Fibroblast of mammary gland (primary cell): ENCODE measurements at regions not wholly inside any gene's neighbourhood (a gene's known extent, or its start where the extent isn't known, plus 50 kb on each side); places are given as distances from the start of the nearest gene placed in this dataset.

Source experiments
- DNase-seq: peaks from one replicate; pipeline ENCODE4 v3.0.0-alpha.2; 2010; ENCODE audit warnings: low read depth
- H3K4me3 ChIP-seq: 2 replicates; pipeline ENCODE4 v1.5.1; 2011; ENCODE audit warnings: low read depth, mild to moderate bottlenecking, low read length, moderate library complexity; ENCODE audit not compliant: control insufficient read depth
- CTCF ChIP-seq: conservative IDR thresholded peaks from 2 replicates; pipeline ENCODE4 v1.5.1; 2011; ENCODE audit warnings: low read depth, low read length, inconsistent platforms; ENCODE audit not compliant: control insufficient read depth, insufficient read depth

DNA sequence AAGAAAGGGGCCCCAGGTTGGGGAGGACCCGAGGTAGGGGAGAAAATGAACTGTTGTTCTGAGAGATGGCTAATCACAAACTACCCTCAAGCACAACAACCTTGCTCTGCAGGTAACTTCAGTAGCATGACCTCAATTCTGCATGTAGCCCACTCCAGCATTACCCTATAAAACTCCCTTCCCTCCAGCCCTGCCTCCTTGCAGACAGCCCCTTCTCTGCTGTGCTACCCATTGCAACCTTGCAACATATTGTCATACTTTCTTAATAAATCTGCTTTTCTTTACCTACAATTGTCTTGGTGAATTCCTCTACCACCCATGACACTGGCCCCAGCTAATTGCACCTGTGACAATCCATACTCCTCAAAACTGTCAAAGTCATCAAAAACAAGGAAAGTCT is 428.9 kb downstream of the MATN1 start:
- no peak for TF ChIP-seq CTCF
- DNase-seq = no peak
- H3K4me3 ChIP-seq = no peak overlapping the region

- TF ChIP-seq CTCF = no peak
- no peak for DNase-seq
- H3K4me3 ChIP-seq = no peak overlapping the region
These were observed 430.9 kb downstream of the MATN1 start for GRCh38 chr1:30292451-30292850.

DNA sequence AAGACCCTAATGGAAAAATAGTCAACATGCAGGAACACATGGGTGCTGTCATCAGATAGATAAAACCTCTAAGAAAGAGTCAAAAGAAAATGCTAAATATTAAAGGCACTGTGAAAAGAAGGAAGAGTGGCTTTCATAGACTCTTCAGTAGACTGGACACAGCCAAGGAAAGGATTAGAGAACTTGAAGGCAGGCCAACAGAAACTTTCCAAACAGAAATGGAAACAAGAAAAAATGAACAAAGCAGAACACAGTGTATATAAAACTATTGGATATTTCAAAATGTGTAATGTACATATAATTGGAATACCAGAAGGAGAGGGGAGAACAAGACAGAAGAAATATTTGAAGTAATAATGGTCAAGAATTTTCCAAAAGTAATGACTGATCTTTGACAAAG is 431.9 kb downstream of the MATN1 start:
- TF ChIP-seq CTCF = no peak
- DNase-seq = no peak

DNA sequence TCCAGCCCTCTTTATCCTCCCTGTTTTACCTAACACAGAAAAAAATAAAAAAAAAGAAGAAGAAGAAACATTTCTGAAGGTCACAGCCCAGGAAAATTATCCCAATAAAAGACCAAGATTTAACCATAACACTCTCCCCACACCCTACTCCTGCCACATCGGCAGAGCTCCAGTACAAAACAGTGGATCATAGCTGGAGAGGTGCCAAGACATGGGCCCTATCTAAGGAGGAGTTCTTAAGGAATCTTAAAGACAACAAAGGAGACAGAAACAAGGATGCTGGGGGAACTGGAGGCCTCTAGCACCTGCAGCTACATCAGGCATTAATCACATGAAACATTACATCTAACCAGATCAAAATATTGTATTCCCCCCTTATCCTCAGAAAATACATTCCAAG is 432.8 kb downstream of the MATN1 start:
- no peak overlapping the region for H3K4me3 ChIP-seq
- DNase-seq = no peak
- TF ChIP-seq CTCF = no peak

More for the DNA sequence above, 431.9 kb downstream of the MATN1 start:
- no peak overlapping the region for H3K4me3 ChIP-seq

DNA sequence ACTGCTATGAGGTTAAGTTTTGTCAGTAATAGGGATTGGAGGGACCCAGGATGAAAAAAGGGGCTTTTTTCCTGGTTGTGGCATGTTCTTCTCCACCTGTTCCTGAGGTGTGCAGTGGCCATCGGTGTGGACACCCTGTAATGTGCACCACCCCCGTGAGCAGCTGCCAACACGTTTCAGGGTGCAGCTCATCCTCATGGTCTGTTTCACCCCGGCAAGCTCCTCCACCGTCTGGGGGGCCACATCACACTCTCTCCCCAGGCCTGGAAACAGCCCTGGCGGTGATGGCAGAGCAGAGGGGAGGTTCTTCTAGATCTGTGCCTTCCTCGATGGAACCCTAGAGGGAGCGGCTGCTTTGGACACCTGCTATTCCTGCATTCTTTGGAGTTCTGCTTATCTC is 435.4 kb downstream of the MATN1 start:
- DNase-seq = no peak
- TF ChIP-seq CTCF = no peak
- H3K4me3 ChIP-seq = no peak overlapping the region

DNA sequence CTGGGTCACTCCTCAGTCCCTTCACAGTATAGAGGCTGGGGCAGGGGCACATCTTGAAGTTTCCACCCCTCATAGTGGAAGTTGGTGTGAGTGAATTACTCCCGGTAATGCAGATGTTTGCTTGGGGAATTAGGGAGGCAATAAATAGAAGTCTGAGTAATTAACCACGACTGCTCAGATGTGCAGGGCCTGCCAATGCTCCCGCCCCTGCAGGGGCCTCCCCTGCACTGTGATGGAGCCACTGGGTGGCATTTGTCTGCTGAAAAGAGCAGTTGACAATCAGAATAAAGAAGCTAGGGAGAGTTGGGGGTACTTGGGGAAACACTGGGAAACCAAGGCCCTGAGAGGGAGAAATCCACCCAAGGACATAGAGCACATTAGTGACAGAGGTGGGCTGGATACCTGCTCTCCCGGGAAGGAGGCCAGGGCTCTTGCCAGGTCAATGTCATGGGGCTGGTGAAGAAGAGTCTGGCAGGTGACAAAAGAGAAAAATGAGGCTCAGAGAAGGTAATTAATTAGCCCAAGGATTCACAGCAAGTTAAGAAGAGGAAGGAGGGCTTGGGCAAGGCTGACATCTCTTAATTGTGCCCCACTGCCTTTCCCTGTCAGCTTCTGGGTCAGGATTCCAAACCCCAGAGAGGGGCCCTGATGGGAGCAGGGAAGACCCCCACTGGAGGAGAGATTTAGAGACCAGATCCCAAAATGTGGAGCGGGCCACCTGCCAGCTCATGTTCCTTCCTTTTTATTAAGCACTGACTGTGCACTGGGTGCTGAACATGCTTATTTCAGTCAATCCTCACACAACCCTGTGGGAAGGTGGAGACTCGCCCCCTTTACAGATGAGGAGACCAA is 436.2 kb downstream of the MATN1 start:
- H3K4me3 ChIP-seq = no peak overlapping the region
- DNase-seq = no peak
- no peak for TF ChIP-seq CTCF

GRCh38 chr1:30286241-30286987 is 437.0 kb downstream of the MATN1 start:
- no peak for TF ChIP-seq CTCF

More at GRCh38 chr1:30286241-30286987, 437.0 kb downstream of the MATN1 start:
- H3K4me3 ChIP-seq = no peak overlapping the region
- DNase-seq = no peak
